ENCODE measurements at regions not wholly inside any gene's neighbourhood (a gene's known extent, or its start where the extent isn't known, plus 50 kb on each side); places are given as distances from the start of the nearest gene placed in this dataset.

DNA sequence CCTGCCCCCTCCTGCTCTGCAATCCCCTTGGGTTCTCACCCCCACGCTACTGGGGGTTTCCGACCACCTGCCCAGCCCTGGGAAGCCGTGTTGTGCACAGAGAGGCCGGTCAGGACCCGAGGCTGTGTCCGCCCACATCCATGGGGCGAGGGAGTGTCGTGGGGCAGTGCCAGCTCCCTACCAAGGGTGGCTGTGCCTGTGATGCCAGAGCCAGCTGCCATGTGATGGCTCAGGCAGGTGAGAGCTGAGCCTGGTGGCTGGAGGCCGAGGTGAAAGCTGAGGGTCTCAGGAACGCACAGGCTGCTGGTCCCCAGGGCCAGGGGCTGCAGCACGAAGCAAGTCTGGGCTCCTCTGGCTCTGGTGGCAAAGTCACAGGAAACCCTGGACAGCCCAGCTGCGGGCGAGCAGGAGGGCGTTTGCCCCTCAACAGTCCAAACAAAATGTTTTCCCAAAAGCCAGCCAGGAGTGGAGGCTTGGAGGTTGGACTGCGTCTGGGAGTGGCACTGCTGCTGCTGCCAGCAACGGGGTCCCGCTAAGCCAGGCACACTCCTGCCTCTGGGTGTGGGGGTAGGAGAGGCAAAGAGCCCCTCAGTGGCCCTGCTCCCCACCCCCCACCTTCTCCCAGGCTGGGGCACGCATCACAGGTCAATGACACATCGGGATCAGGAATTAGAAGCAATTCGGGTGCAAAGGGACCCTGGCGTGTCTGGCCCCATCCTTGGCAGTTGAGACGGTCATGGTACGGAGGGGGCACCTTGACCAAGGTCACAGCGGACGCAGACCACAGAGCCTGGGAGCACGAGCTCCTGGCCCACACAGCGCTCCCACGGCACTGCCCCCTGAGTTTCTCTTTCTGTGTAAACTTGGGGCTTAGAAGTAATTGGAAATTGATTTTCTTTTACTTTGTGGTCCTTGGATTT lies 72.4 kb upstream of the GPC1 start:
- TF ChIP-seq CTCF (IDR thresholded peaks at IDR 0.05; ENCODE audit: control extremely low read depth in 1 of 3, insufficient read depth in 1 of 3, low read depth in 1 of 3, low read length in 3 of 3), result no peak
- no peak for TF ChIP-seq TCF12 (IDR thresholded peaks at IDR 0.05; ENCODE audit: low read depth, low read length)
- TF ChIP-seq RBBP5 (IDR thresholded peaks at IDR 0.05; ENCODE audit: borderline replicate concordance, low read depth, low read length), result no peak
- TF ChIP-seq CEBPB (IDR thresholded peaks at IDR 0.05; ENCODE audit: low read depth, low read length), result no peak
- no peak for TF ChIP-seq EP300 (IDR thresholded peaks at IDR 0.05; ENCODE audit: borderline replicate concordance in 1 of 2, low read depth in 2 of 2, low read length in 2 of 2)
- TF ChIP-seq YY1 (IDR thresholded peaks at IDR 0.05; ENCODE audit: low read depth, low read length), result no peak
- no peak for TF ChIP-seq ZNF274 (IDR thresholded peaks at IDR 0.05; ENCODE audit: borderline replicate concordance, extremely low read depth, low read length)
- TF ChIP-seq TAF1 (IDR thresholded peaks at IDR 0.05; ENCODE audit: low read depth, low read length), result no peak
- no peak for TF ChIP-seq GABPA (IDR thresholded peaks at IDR 0.05; ENCODE audit: borderline replicate concordance, insufficient read depth, low read length)
- no peak for TF ChIP-seq PHF8 (conservative IDR thresholded peaks at IDR 0.05; ENCODE audit: low read depth, low read length)
- no peak for TF ChIP-seq USF2 (IDR thresholded peaks at IDR 0.05; ENCODE audit: low read length)
- TF ChIP-seq JUN (IDR thresholded peaks at IDR 0.05; ENCODE audit: low read depth, low read length), result no peak
- no peak for TF ChIP-seq POLR2A (IDR thresholded peaks at IDR 0.05; ENCODE audit: control extremely low read depth in 1 of 2, low read depth in 2 of 2, low read length in 2 of 2)

Measured in H1 (cell line).